Stimulated activated CD8-positive, alpha-beta memory T cell treated with anti-CD3 and anti-CD28 coated beads, Interleukin-15, amount 100 ng/mL, for 1 hour (primary cell): ENCODE measurements at regions not wholly inside any gene's neighbourhood (a gene's known extent, or its start where the extent isn't known, plus 50 kb on each side); places are given as distances from the start of the nearest gene placed in this dataset.

Experiments
- DNase-seq: peaks from one replicate; pipeline ENCODE4 v3.0.0-alpha.2; 2020; ENCODE audit warnings: low read depth

DNA sequence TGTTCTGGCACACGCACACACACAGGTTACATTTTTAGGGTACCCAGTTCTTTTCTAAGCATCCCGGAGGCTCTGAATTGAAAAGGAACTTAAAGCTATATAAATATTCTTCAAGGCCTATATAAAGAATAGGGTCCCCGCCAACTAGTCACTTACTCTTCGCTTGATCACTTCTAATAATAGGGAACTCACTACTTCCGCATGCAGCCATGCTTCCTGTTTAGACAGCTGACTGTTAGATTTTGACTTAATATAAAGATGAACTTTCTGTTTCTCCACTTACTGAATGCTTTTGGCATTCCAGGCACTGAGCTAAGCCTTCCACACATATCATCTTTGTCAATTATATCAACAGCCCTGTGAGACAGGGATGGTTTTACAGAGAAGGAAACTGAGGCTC lies 259.6 kb downstream of the TSHZ3 start:
- DNase-seq, result no peak

DNA sequence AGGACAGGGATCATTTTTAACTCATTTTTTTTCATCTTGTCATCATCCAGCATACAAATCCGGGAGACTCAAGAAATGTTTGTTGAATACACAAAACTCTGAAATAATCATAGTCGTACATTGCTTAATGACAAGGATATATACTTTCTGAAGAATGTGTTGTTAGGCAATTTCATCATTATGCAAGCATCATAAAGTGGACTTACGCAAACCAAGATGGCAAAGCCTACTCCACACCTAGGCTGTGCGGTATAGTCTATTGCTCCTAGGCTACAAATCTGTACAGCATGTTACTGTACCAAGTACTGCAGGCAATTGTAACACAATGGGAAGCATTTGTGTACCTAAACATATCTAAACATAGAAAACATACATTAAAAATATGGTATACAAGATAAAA lies 264.1 kb downstream of the TSHZ3 start:
- DNase-seq, result no peak

- DNase-seq, result no peak
These were observed 266.1 kb downstream of the TSHZ3 start for GRCh38 chr19:31083105-31083504.

DNA sequence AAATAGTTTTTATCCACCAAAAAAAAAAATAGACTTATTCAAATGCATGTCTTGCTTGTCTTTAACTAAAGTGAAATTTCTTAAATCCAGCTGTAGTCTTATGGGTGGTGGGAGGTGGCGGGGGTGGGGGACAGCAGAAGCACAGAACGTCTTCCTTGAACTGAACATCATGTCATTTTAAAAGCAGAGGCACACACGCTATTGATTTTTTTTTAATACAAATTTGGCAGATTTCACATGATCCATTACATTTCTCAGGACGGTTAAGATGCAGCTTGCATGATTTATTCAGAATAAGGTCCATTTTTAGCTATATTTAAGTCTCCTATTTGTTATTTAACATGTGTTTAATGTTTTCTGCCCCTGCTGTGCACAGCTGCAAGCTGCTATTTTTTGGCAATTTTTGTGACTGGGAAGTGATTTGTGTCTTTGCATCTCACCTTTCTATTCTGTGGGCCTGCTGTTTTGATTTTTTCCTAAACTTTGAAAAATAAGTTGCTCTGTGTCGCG lies 274.0 kb downstream of the TSHZ3 start:
- no peak for DNase-seq

DNA sequence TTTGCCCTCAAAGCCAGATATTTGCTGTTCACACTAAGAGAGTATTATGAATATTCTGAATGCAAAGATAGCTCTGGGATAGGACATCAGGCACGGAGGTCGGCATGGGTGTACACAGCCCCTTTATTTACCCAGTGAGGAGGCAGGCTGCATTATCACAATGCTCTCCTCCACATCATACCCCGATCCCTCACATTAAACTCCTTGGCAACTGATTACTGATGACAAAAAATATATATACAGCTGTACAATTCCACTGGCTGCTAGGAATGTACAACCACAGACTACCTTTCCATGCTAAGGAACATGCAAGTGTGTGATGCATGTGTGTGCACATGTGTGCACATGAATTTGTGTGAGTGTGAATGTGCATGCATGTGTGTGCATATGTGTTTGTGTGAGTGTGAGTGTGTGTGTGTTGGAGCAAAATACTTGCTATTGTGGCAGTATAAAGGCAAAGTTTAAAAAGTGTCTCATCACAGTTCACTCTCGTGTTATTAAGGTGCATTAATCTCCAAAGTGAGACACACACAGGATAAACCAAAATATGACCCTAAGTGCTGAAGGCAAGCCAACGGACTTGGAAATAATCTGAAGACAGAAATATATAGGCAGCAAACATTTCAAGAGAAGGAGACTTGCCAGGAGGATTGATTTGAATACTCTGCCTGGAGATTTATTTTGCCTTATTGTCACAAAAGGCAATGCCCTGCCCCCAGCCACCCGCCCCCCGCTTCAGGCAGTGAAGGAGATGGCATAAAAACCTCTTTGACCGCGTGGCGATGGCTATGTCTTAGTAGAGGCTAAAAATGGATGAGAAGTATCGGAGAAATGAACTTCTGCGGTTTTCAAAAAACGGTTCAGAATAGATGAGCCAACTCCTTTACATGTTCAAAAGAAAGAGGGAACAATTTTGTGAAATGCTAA lies 274.8 kb downstream of the TSHZ3 start:
- no peak for DNase-seq

DNA sequence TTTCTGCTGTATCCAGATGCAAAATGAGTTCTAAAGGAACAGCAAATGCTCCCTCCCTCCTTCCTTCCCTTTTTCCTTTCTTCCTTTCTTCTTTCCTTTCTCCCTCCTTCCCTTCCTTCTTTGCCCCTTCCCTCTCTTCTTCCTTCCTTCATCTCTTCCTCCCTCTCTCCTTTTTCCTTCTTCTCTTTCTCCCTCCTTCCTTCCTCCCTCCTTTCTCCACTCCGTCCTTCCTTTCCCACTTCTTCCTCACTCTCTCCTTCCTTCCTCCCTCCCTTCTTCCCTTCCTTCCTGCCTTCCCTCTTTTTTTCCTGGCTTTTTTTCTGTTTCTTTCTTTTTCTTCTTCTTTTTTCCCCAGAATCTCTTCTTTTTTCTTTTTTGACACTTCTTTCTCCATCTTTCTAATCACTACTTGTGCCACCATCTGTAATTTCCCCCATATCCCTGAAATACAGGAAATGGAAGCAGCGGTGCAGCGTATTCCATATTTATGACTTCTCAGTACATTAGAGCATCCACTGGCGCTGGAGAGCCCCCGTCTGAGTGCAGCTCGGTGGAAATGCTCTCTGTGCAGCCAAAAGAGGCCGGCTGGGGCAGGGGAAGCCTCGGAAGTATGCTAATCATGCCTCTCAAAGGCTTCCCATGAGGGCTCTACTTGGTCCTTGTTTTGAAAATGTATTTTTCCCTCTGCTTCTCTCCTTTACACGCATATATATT lies 275.6 kb downstream of the TSHZ3 start:
- no peak for DNase-seq

GRCh38 chr19:31072451-31072850 lies 276.8 kb downstream of the TSHZ3 start:
- DNase-seq, result no peak

DNA sequence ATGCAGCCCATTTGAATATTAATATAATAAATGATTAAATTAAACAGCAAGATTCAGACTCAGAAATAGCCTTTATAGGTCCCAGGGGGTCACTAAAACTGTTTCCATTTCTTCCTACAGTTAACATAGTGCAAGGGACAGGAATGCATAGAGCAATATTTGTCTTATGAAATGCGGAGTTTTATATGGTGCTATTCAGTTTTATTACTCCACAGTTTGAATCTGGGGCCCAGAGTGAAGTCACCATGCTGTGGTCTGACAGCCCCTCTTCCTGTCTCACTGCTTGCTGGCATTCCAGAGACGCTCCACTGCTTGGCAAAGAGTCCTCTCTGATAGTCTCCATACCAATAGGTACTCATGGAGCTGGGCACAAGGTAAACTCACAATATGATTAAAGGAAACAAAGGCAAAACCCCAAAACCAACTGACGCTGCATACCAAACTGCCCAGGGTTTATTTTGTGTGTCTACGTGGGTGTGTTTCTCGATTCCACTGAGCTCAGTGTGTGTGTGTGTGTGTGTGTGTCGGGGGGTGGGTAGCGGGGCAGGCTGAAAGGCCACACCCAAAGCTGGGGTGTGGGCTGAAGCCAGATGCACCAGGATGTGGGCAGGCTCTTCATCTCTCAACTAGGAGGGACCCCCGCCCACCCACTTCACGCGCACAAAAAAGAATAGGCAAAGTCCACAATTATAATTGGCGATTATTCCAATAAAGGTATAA lies 277.9 kb downstream of the TSHZ3 start:
- DNase-seq, result no peak

DNA sequence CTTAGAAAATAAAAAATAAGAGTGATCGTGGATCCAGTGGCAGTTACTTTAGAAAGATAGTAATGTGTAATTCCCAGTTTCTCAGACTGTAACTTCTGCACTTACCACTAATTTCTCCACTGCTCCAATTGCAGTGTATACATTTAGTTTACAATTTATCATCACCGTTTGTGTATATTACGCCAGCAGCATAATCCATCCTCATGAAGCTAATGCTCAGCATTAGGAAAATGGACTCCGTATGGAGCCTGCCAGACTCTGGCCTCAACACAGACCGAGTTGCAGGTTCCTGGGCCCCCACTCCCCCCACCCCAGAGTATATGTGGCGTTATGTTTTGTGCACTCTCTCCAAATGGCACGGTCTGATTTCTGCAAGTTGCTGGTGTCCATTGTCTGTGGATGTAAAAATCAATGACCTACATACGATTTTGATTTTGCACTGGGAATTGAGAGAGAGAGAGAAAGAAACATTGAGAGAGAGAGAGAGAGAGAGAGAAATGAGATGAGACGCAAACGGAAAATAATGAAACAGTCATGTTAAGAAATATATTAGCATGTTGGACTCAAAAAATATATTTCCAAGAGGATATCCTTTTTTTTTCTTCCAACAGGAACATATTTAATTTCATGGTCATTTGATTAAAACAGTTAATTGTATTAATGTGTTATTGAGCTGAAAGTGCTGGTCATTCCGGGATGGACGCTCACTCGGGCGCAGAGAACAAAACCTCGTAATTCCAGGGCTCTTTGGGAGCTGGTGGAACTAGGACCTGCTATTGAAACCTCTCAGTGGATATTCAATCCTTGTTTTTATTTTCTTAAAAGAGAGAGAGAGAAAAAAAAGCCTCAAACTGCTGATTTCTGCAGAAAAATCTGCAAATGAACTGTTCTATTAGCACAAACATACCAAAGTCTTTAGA lies 278.8 kb downstream of the TSHZ3 start:
- no peak for DNase-seq

DNA sequence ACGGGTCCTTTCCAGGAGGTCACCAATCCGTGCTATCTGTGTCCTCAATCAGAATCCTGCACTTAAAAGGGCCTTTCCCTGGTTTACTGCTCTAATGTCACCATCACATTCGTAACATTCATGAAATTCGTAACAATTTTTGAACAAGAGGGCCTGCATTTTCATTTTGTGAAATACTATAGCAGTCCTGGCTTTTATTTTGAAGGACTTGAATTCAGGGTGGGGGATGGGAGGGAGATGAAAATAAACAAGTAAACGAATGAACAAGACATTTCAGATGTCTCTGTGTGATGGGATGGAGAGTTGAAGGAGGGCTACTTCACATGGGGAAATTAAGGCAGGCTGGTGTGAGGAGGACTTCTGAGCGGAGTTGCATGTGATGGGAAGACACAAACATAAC lies 281.0 kb downstream of the TSHZ3 start:
- DNase-seq, result no peak

- no peak for DNase-seq
These were observed 282.9 kb downstream of the TSHZ3 start for GRCh38 chr19:31066385-31066784.

GRCh38 chr19:31064491-31064890 lies 284.7 kb downstream of the TSHZ3 start:
- DNase-seq, result no peak

- no peak for DNase-seq
These were observed 290.4 kb downstream of the TSHZ3 start for GRCh38 chr19:31058676-31059340.

GRCh38 chr19:31057476-31057875 lies 291.8 kb downstream of the TSHZ3 start:
- no peak for DNase-seq

GRCh38 chr19:31055454-31055853 lies 293.8 kb downstream of the TSHZ3 start:
- no peak for DNase-seq

- DNase-seq, result no peak
These were observed 294.8 kb downstream of the TSHZ3 start for GRCh38 chr19:31054430-31054829.

- DNase-seq, result no peak
These were observed 299.8 kb downstream of the TSHZ3 start for GRCh38 chr19:31049431-31049830.

- no peak for DNase-seq
These were observed 303.2 kb downstream of the TSHZ3 start for GRCh38 chr19:31046024-31046423.

GRCh38 chr19:31041461-31041860 lies 307.8 kb downstream of the TSHZ3 start:
- DNase-seq, result no peak

DNA sequence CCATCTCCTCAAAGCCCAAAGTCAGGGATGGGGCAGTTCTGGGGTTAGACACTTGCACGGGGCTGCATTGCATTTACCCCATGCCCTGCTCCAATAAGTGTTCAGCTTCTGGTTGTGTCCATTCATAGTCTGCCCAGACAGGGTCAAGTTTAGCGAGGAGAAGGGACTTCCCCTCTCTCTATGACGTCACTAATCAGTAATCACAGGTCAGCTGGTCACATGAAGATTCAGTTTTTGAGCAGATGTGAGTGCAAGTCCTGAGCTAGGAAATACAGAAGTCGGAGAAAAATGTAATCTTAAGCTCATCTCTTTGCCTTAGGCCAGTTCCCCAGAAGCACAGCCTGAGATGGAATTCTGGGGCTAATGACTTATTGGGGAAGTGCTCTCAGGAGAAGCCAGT lies 310.1 kb downstream of the TSHZ3 start:
- DNase-seq, result no peak
